SHP77 treated with DMSO at 0.1 percent for 48 hours (cell line): ENCODE measurements at regions not wholly inside any gene's neighbourhood (a gene's known extent, or its start where the extent isn't known, plus 50 kb on each side); places are given as distances from the start of the nearest gene placed in this dataset.
"Not testable (repeated sequence)": the region's sequence is repeated elsewhere in the genome, so short reads cannot be mapped to it uniquely, and the experiment has no call there.

Source experiments
- DNase-seq: peaks from one replicate; lab custom pipeline; 2025; lab: John Stamatoyannopoulos, UW

- no peak for DNase-seq
Measured at GRCh38 chr11:44417731-44418455, 108.0 kb upstream of the ALX4 start.

GRCh38 chr11:44418456-44418830, 108.5 kb upstream of the ALX4 start:
- DNase-seq: no peak

GRCh38 chr11:44421090-44421675, 111.2 kb upstream of the ALX4 start:
- no peak for DNase-seq

GRCh38 chr11:44423289-44423688, 113.3 kb upstream of the ALX4 start:
- DNase-seq: no peak

- DNase-seq: no peak
Measured at GRCh38 chr11:44424841-44425240, 114.9 kb upstream of the ALX4 start.

GRCh38 chr11:44426119-44426518, 116.2 kb upstream of the ALX4 start:
- no peak for DNase-seq

GRCh38 chr11:44426958-44427357, 117.0 kb upstream of the ALX4 start:
- DNase-seq: no peak

- DNase-seq: no peak
Measured at GRCh38 chr11:44427432-44427831, 117.5 kb upstream of the ALX4 start.

- no peak for DNase-seq
Measured at GRCh38 chr11:44430140-44430539, 120.2 kb upstream of the ALX4 start.

GRCh38 chr11:44434191-44434590, 124.3 kb upstream of the ALX4 start:
- no peak for DNase-seq

GRCh38 chr11:44437122-44437521, 127.2 kb upstream of the ALX4 start:
- DNase-seq: no peak

GRCh38 chr11:44442893-44443673, 122.4 kb upstream of the CD82 start:
- not testable (repeated sequence) for DNase-seq

- no peak for DNase-seq
Measured at GRCh38 chr11:44443836-44444769, 121.4 kb upstream of the CD82 start.

GRCh38 chr11:44444770-44445321, 120.6 kb upstream of the CD82 start:
- no peak for DNase-seq

GRCh38 chr11:44445500-44446365, 119.7 kb upstream of the CD82 start:
- DNase-seq: no peak

- no peak for DNase-seq
Measured at GRCh38 chr11:44446366-44446762, 119.1 kb upstream of the CD82 start.

- no peak for DNase-seq
Measured at GRCh38 chr11:44446996-44447771, 118.3 kb upstream of the CD82 start.

GRCh38 chr11:44450295-44450932, 115.0 kb upstream of the CD82 start:
- DNase-seq: no peak

- no peak for DNase-seq
Measured at GRCh38 chr11:44451706-44452105, 113.8 kb upstream of the CD82 start.
